ENCODE measurements at regions not wholly inside any gene's neighbourhood (a gene's known extent, or its start where the extent isn't known, plus 50 kb on each side); places are given as distances from the start of the nearest gene placed in this dataset.

GRCh38 chr2:16208921-16209320 is 268.6 kb downstream of the MYCN start:
- no peak overlapping the region for H3K27ac ChIP-seq

DNA sequence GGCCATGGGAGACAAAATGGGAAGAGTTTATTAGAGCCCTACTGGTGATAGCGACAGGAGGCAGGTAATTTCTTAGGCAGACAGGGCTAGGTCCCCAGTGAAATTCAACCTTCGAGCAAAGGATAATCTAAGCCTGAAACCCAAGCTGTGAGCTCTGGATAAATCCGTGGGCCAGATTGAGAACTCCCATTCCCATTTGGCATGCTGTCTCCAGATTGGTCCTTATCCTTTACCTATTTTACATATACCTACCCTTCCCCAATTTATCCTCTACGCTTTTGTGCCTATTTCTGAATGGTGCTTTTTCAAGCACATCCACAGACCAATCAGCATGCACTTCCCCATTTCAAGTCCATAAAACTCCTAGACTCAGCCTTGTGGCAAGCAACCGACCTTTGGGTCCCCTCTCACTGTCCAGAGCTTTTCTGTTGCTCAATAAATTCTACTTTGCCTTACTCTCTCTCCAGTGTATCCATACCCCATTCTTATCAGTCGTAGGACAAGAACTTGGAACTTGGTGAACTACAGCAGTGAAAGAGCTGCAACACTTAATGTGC is 268.0 kb downstream of the MYCN start:
- no peak overlapping the region for H3K27ac ChIP-seq
- TF ChIP-seq, protein P1, sequence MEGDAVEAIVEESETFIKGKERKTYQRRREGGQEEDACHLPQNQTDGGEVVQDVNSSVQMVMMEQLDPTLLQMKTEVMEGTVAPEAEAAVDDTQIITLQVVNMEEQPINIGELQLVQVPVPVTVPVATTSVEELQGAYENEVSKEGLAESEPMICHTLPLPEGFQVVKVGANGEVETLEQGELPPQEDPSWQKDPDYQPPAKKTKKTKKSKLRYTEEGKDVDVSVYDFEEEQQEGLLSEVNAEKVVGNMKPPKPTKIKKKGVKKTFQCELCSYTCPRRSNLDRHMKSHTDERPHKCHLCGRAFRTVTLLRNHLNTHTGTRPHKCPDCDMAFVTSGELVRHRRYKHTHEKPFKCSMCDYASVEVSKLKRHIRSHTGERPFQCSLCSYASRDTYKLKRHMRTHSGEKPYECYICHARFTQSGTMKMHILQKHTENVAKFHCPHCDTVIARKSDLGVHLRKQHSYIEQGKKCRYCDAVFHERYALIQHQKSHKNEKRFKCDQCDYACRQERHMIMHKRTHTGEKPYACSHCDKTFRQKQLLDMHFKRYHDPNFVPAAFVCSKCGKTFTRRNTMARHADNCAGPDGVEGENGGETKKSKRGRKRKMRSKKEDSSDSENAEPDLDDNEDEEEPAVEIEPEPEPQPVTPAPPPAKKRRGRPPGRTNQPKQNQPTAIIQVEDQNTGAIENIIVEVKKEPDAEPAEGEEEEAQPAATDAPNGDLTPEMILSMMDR (IDR thresholded peaks at IDR 0.05), result no peak
- no peak for TF ChIP-seq ZFX (IDR thresholded peaks at IDR 0.05; ENCODE audit: borderline replicate concordance)

More at GRCh38 chr2:16208921-16209320, 268.6 kb downstream of the MYCN start:
- TF ChIP-seq, protein P1 (IDR thresholded peaks at IDR 0.05), result no peak
- no peak for TF ChIP-seq ZFX (IDR thresholded peaks at IDR 0.05; ENCODE audit: borderline replicate concordance)

- H3K27ac ChIP-seq, result no peak overlapping the region
- TF ChIP-seq, protein P1 (IDR thresholded peaks at IDR 0.05), result no peak
Observed at GRCh38 chr2:16207611-16208010, 267.3 kb downstream of the MYCN start.

DNA sequence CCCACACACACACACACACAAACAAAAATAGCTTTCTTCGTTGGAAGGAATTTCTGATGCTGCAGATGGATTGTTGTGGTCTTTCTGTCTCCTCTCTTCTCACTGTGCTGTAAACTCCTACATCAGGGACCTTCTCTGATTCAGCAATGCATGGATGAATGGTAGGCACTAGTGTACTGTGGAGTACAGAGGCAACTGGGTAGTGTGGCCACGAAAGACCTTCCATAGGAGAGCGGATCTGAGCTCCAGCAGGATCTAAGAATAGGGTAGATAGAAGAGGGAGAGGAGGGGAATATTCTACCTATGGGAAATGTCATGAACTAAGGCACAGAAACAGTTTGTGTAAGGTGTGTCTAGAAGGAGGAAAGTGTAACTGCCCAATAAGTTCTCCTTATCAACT is 266.8 kb downstream of the MYCN start:
- TF ChIP-seq, protein P1 (IDR thresholded peaks at IDR 0.05), result no peak
- no peak for TF ChIP-seq ZFX (IDR thresholded peaks at IDR 0.05; ENCODE audit: borderline replicate concordance)
- H3K27ac ChIP-seq, result no peak overlapping the region

GRCh38 chr2:16206191-16206944 is 266.0 kb downstream of the MYCN start:
- no peak overlapping the region for H3K27ac ChIP-seq
- TF ChIP-seq, protein P1 (IDR thresholded peaks at IDR 0.05), result no peak
- TF ChIP-seq ZFX (IDR thresholded peaks at IDR 0.05; ENCODE audit: borderline replicate concordance), result no peak

- H3K27ac ChIP-seq, result no peak overlapping the region
- TF ChIP-seq ZFX (IDR thresholded peaks at IDR 0.05; ENCODE audit: borderline replicate concordance), result no peak
- TF ChIP-seq, protein P1 (IDR thresholded peaks at IDR 0.05), result no peak
Observed at GRCh38 chr2:16205631-16206030, 265.3 kb downstream of the MYCN start.

GRCh38 chr2:16204886-16205620 is 264.7 kb downstream of the MYCN start:
- no peak overlapping the region for H3K27ac ChIP-seq
- TF ChIP-seq ZFX (IDR thresholded peaks at IDR 0.05; ENCODE audit: borderline replicate concordance), result no peak
- TF ChIP-seq, protein P1 (IDR thresholded peaks at IDR 0.05), result no peak

Measured in 22Rv1 (cell line).